ENCODE measurements at regions not wholly inside any gene's neighbourhood (a gene's known extent, or its start where the extent isn't known, plus 50 kb on each side); places are given as distances from the start of the nearest gene placed in this dataset.

- no peaks in the 10 kb centered on the region for H3K36me3 ChIP-seq (ENCODE audit: control insufficient read depth in 1 of 2, insufficient read depth in 2 of 2, low read length in 2 of 2)
- H3K27ac ChIP-seq (ENCODE audit: low read length), result peak overlapping the region; percentile 21
- H3K4me1 ChIP-seq (ENCODE audit: control insufficient read depth in 1 of 2, insufficient read depth in 2 of 2, low read length in 2 of 2), result peaks cover 0 to 22% of the 10 kb centered on the region in 2 donors
- no peaks in the 10 kb centered on the region for H3K9me3 ChIP-seq (ENCODE audit: control insufficient read depth in 1 of 2, low read length in 2 of 2)
- H3K4me3 ChIP-seq (ENCODE audit: low read depth in 1 of 2, low read length in 2 of 2), result peak overlapping the region; percentile 84 to 90
- H3K27me3 ChIP-seq (ENCODE audit: low read depth, low read length), result no peaks in the 10 kb centered on the region
Measured at GRCh38 chr9:110049699-110050450, 158.1 kb downstream of the C9orf152 start.

GRCh38 chr9:110050925-110051355 lies 157.0 kb downstream of the C9orf152 start:
- H3K9me3 ChIP-seq (ENCODE audit: control insufficient read depth in 1 of 2, low read length in 2 of 2), result no peaks in the 10 kb centered on the region
- no peaks in the 10 kb centered on the region for H3K27me3 ChIP-seq (ENCODE audit: low read depth, low read length)
- H3K4me3 ChIP-seq (ENCODE audit: low read depth in 1 of 2, low read length in 2 of 2), result peak overlapping the region in 1 of 2 donors; percentile 24
- H3K4me1 ChIP-seq (ENCODE audit: control insufficient read depth in 1 of 2, insufficient read depth in 2 of 2, low read length in 2 of 2), result peaks cover 0 to 22% of the 10 kb centered on the region in 2 donors
- peak overlapping the region; percentile 61 for H3K27ac ChIP-seq (ENCODE audit: low read length)
- H3K36me3 ChIP-seq (ENCODE audit: control insufficient read depth in 1 of 2, insufficient read depth in 2 of 2, low read length in 2 of 2), result no peaks in the 10 kb centered on the region

- no peaks in the 10 kb centered on the region for H3K36me3 ChIP-seq (ENCODE audit: control insufficient read depth in 1 of 2, insufficient read depth in 2 of 2, low read length in 2 of 2)
- no peaks in the 10 kb centered on the region for H3K9me3 ChIP-seq (ENCODE audit: control insufficient read depth in 1 of 2, low read length in 2 of 2)
- peaks cover 0 to under 1% of the 10 kb centered on the region in 2 donors for H3K4me1 ChIP-seq (ENCODE audit: control insufficient read depth in 1 of 2, insufficient read depth in 2 of 2, low read length in 2 of 2)
- no peaks in the 10 kb centered on the region for H3K27me3 ChIP-seq (ENCODE audit: low read depth, low read length)
- H3K4me3 ChIP-seq (ENCODE audit: low read depth in 1 of 2, low read length in 2 of 2), result no peak overlapping the region
- H3K27ac ChIP-seq (ENCODE audit: low read length), result no peak overlapping the region
Measured at GRCh38 chr9:110056062-110056461, 151.9 kb downstream of the C9orf152 start.

- no peak overlapping the region for H3K27ac ChIP-seq (ENCODE audit: low read length)
- no peaks in the 10 kb centered on the region for H3K36me3 ChIP-seq (ENCODE audit: control insufficient read depth in 1 of 2, insufficient read depth in 2 of 2, low read length in 2 of 2)
- no peaks in the 10 kb centered on the region for H3K4me1 ChIP-seq (ENCODE audit: control insufficient read depth in 1 of 2, insufficient read depth in 2 of 2, low read length in 2 of 2)
- H3K9me3 ChIP-seq (ENCODE audit: control insufficient read depth in 1 of 2, low read length in 2 of 2), result no peaks in the 10 kb centered on the region
- H3K27me3 ChIP-seq (ENCODE audit: low read depth, low read length), result no peaks in the 10 kb centered on the region
- H3K4me3 ChIP-seq (ENCODE audit: low read depth in 1 of 2, low read length in 2 of 2), result no peak overlapping the region
Measured at GRCh38 chr9:110058304-110058953, 149.5 kb downstream of the C9orf152 start.

GRCh38 chr9:110059461-110059860 lies 148.5 kb downstream of the C9orf152 start:
- H3K27ac ChIP-seq (ENCODE audit: low read length), result no peak overlapping the region
- no peaks in the 10 kb centered on the region for H3K9me3 ChIP-seq (ENCODE audit: control insufficient read depth in 1 of 2, low read length in 2 of 2)
- no peaks in the 10 kb centered on the region for H3K4me1 ChIP-seq (ENCODE audit: control insufficient read depth in 1 of 2, insufficient read depth in 2 of 2, low read length in 2 of 2)
- H3K27me3 ChIP-seq (ENCODE audit: low read depth, low read length), result no peaks in the 10 kb centered on the region
- H3K4me3 ChIP-seq (ENCODE audit: low read depth in 1 of 2, low read length in 2 of 2), result no peak overlapping the region
- no peaks in the 10 kb centered on the region for H3K36me3 ChIP-seq (ENCODE audit: control insufficient read depth in 1 of 2, insufficient read depth in 2 of 2, low read length in 2 of 2)

- H3K27ac ChIP-seq (ENCODE audit: low read length), result no peak overlapping the region
- peaks cover 6 to 8% of the 10 kb centered on the region in 2 donors for H3K4me1 ChIP-seq (ENCODE audit: control insufficient read depth in 1 of 2, insufficient read depth in 2 of 2, low read length in 2 of 2)
- no peaks in the 10 kb centered on the region for H3K27me3 ChIP-seq (ENCODE audit: low read depth, low read length)
- no peak overlapping the region for H3K4me3 ChIP-seq (ENCODE audit: low read depth in 1 of 2, low read length in 2 of 2)
- no peaks in the 10 kb centered on the region for H3K9me3 ChIP-seq (ENCODE audit: control insufficient read depth in 1 of 2, low read length in 2 of 2)
- no peaks in the 10 kb centered on the region for H3K36me3 ChIP-seq (ENCODE audit: control insufficient read depth in 1 of 2, insufficient read depth in 2 of 2, low read length in 2 of 2)
Measured at GRCh38 chr9:110064803-110065202, 143.2 kb downstream of the C9orf152 start.

GRCh38 chr9:110065532-110065931 lies 142.4 kb downstream of the C9orf152 start:
- H3K9me3 ChIP-seq (ENCODE audit: control insufficient read depth in 1 of 2, low read length in 2 of 2), result no peaks in the 10 kb centered on the region
- no peaks in the 10 kb centered on the region for H3K27me3 ChIP-seq (ENCODE audit: low read depth, low read length)
- no peaks in the 10 kb centered on the region for H3K36me3 ChIP-seq (ENCODE audit: control insufficient read depth in 1 of 2, insufficient read depth in 2 of 2, low read length in 2 of 2)
- H3K27ac ChIP-seq (ENCODE audit: low read length), result no peak overlapping the region
- H3K4me1 ChIP-seq (ENCODE audit: control insufficient read depth in 1 of 2, insufficient read depth in 2 of 2, low read length in 2 of 2), result peaks cover 6 to 8% of the 10 kb centered on the region in 2 donors
- H3K4me3 ChIP-seq (ENCODE audit: low read depth in 1 of 2, low read length in 2 of 2), result no peak overlapping the region

GRCh38 chr9:110066929-110067716 lies 140.8 kb downstream of the C9orf152 start:
- Histone ChIP-seq H3K4me3 (ENCODE audit: low read depth in 1 of 2, low read length in 2 of 2) (no peak overlapping the region), H3K27ac (ENCODE audit: low read length) (no peak overlapping the region), H3K27me3 (ENCODE audit: low read depth, low read length) (no peaks in the 10 kb centered on the region), H3K4me1 (ENCODE audit: control insufficient read depth in 1 of 2, insufficient read depth in 2 of 2, low read length in 2 of 2) (peaks cover 6 to 8% of the 10 kb centered on the region in 2 donors), H3K36me3 (ENCODE audit: control insufficient read depth in 1 of 2, insufficient read depth in 2 of 2, low read length in 2 of 2) (no peaks in the 10 kb centered on the region), H3K9me3 (ENCODE audit: control insufficient read depth in 1 of 2, low read length in 2 of 2) (no peaks in the 10 kb centered on the region)

- H3K4me3 ChIP-seq (ENCODE audit: low read depth in 1 of 2, low read length in 2 of 2), result no peak overlapping the region
Measured at GRCh38 chr9:110068212-110068611, 139.7 kb downstream of the C9orf152 start.

GRCh38 chr9:110069326-110070248 lies 138.4 kb downstream of the C9orf152 start:
- no peak overlapping the region for H3K27ac ChIP-seq (ENCODE audit: low read length)
- H3K27me3 ChIP-seq (ENCODE audit: low read depth, low read length), result no peaks in the 10 kb centered on the region
- no peaks in the 10 kb centered on the region for H3K9me3 ChIP-seq (ENCODE audit: control insufficient read depth in 1 of 2, low read length in 2 of 2)
- no peaks in the 10 kb centered on the region for H3K36me3 ChIP-seq (ENCODE audit: control insufficient read depth in 1 of 2, insufficient read depth in 2 of 2, low read length in 2 of 2)
- peaks cover 6 to 12% of the 10 kb centered on the region in 2 donors for H3K4me1 ChIP-seq (ENCODE audit: control insufficient read depth in 1 of 2, insufficient read depth in 2 of 2, low read length in 2 of 2)
- no peak overlapping the region for H3K4me3 ChIP-seq (ENCODE audit: low read depth in 1 of 2, low read length in 2 of 2)

More at GRCh38 chr9:110068212-110068611, 139.7 kb downstream of the C9orf152 start:
- Histone ChIP-seq H3K27ac (ENCODE audit: low read length) (no peak overlapping the region), H3K36me3 (ENCODE audit: control insufficient read depth in 1 of 2, insufficient read depth in 2 of 2, low read length in 2 of 2) (no peaks in the 10 kb centered on the region), H3K9me3 (ENCODE audit: control insufficient read depth in 1 of 2, low read length in 2 of 2) (no peaks in the 10 kb centered on the region), H3K4me1 (ENCODE audit: control insufficient read depth in 1 of 2, insufficient read depth in 2 of 2, low read length in 2 of 2) (peaks cover 6 to 8% of the 10 kb centered on the region in 2 donors), H3K27me3 (ENCODE audit: low read depth, low read length) (no peaks in the 10 kb centered on the region)
